Hematopoietic multipotent progenitor cell treated with erythropoietin and hydrocortisone succinate and interleukin-3 and kit ligand, for 6 days (in vitro differentiated cells): ENCODE measurements at regions not wholly inside any gene's neighbourhood (a gene's known extent, or its start where the extent isn't known, plus 50 kb on each side); places are given as distances from the start of the nearest gene placed in this dataset.

Experiments used
- DNase-seq: peaks from one replicate; pipeline ENCODE4 v3.0.0-alpha.2; 2015

DNA sequence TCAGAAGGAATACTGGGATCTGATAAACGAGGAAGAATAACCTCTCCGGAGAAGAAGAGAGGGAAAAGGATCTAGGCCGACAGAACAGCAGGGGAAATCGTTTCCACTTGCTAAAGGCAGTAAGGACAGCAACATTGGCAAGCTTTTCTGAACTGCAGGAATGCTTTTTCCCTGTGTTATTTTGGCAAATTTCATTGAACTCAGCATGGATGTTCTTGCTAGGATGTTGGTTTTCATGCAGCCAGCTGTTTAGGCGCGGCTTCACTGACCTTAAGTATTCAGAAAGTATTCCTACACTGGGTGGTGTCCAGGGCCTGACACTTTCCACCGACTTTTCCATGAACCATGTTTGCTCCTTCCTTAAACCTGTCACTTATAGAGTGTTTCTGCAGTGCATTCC is 489.7 kb downstream of the CNTN3 start:
- no peak for DNase-seq

DNA sequence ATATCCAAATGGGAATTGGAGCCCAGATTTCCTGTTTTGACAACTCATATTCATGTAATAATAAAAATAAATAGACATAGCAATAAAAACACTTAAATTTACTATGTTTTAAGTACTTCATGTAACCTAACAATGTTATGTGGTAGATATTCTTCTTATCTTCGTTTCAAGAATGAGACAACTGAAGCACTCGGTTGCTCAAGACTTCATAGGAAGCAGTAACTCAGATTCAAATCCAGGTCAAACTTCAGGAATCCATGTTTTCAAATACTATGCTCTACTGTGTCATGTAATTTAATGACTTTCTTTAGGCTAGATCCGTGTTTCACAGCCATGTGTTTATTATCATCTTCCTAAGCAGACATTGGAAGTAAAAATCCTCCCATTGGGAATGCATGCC is 492.2 kb downstream of the CNTN3 start:
- no peak for DNase-seq

DNA sequence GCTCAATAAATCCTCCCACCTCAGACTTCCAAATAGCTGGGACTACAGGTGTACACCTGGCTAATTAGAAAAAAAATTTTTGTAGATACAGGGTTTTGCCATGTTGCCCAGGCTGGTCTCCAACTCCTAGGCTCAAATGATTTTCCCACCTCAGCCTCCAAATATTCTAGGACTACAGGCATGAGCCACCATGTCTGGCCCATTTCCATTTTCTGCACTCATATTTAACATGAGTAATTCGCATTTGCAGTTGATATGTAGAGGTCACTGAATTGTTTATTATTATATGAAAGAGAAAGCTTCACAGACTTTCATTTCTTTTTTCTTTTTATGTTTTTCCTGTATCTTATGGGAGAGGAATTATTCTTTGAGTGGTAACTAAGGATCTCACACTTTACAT is 492.7 kb downstream of the CNTN3 start:
- no peak for DNase-seq

- DNase-seq = no peak
Observed at GRCh38 chr3:74119221-74119620, 494.5 kb upstream of the PDZRN3 start.

DNA sequence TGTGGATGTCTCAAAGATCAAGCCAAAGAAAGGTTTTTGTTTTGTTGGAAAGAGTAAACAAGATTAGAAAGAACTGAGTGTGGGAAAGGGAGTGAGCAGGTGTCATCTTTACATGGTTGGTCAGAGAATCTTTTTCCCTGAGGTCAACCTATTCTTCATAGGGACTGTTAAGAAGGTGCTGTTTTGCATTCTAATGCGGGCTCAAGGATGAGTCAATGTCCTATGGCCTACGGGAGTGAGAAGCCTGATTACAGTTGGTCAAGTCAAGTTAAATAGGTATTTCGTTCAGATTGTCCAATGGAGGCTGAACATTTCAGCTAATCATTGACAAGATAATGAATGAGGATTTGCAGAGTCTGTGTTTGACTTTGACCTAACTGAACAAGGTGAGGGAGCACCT is 491.2 kb upstream of the PDZRN3 start:
- no peak for DNase-seq

- no peak for DNase-seq
Observed at GRCh38 chr3:74107451-74107850, 482.7 kb upstream of the PDZRN3 start.

- DNase-seq = no peak
Observed at GRCh38 chr3:74106925-74107324, 482.2 kb upstream of the PDZRN3 start.

DNA sequence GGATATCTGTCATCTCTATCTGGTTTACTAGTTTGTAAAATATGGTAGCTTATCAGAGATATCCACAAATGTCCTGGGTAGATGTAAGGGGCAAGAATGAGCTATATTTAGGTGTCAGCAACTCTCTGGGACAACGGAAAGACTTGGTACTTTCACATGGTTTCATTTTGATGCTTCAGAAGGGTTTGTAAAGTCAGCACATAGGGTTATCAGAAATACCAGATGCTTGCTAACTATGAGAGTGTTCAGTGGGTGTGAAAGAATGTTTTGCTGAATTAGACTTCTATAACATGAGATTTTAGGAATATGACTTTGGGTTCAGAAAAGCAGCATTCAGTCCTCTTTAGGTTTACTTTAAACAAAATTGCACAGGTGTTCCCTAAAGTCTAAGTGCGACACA is 466.5 kb upstream of the PDZRN3 start:
- DNase-seq = no peak

DNA sequence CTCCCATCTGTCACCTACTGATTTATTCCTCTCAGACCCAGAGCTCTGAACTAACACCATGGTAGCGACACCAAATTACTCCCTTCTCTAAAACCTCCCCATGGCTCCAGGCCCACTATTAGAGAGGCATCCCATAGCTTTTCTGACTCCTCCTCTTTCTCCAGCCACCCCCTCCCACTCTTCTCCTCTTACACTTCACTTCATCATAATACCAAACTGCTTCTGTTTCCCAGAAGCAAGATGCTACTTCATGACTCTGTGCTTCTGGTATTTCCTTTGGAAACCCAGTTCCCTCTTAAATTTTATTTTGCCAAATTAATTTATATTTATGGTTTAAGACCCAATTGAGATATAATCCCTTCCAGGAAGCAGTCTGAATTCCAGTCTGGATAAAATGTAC is 465.1 kb upstream of the PDZRN3 start:
- no peak for DNase-seq

DNA sequence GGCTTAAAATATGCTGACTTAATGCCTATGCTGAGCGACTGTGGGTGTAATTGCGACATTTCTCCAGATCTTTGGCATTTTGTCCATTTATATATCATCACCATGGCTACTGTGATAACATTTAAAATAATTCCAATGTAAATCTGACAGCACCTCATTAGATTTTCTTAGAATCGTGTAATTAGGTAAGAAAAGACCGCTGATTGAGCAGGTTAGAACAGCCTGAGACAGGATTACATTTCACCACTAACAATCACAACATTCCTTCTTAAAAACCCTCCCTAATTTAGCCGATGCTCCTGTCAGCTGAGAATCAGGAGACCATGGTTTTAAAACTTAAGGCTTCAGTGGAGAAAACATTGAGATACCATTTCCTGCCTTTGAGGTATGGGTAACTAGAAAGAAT is 455.3 kb upstream of the PDZRN3 start:
- no peak for DNase-seq

GRCh38 chr3:74075241-74075640 is 450.5 kb upstream of the PDZRN3 start:
- no peak for DNase-seq

DNA sequence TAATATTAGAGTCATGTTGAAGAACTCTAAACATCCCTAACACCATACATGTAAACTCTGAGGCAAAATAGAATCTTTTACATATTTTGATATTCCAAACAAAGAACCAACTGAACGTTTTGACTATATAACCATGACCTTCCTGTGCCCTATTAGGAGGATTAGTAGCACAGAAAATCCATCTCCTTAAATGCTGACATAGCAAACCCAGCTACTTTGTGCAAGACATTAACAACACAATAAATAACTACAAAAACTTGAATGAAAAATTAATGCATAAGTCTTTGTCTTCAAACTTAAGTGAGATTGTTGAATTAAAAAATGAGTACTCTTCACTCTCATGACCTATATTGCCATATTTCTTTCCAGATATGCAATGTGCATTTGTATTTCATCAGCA is 450.0 kb upstream of the PDZRN3 start:
- DNase-seq = no peak

DNA sequence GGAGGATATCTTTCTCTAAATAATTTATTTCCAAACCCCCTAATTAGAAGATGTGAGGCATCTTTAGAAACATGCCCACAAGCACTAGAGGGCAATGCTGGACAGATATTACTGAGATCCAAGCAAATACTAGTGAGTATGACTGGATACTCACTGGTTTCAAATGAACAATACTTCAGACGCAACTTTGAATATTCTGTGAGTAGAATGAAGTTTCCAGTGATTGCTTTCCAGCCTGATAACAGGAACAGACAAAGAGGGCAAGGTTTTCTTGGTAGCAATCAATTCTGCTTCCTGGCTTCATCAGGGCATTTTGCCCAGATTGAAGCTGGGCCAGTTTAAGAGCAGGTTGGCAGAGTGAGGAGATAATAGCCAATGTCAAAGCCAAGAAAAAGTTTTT is 442.6 kb upstream of the PDZRN3 start:
- DNase-seq = no peak

- no peak for DNase-seq
Observed at GRCh38 chr3:74066456-74066855, 441.7 kb upstream of the PDZRN3 start.

DNA sequence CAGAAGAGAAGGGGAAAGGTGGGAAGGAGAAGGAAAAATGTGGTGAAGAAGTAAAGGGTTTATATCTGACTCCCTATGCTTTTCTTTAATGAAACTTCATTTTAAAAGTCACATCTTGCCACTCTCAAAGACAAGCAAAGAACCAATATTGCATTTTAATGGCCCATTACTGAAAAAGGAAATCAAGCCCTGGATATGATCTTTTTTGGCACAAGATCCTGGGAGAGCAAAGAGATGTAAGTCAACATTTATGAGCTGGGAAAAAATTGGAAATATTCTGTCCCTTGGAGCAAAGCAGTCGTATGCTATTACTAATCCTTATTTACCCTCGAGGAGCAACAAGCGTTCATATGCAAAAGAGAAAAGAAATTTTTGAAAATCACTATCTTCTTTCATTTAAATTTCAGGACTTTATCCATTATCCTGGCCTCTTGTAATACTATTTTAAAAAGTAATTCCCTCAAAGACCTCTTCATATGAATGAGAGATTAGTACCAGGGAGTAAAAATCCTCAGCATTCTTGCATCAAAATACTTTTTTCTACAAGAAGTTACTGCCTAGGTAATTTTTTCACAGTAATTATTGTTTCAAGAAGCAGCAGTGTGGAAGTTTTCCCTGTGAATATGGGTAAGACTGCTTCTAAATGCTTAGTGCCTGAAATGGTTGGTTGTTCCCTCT is 435.3 kb upstream of the PDZRN3 start:
- DNase-seq = no peak

- DNase-seq = no peak
Observed at GRCh38 chr3:74059301-74059922, 434.7 kb upstream of the PDZRN3 start.

DNA sequence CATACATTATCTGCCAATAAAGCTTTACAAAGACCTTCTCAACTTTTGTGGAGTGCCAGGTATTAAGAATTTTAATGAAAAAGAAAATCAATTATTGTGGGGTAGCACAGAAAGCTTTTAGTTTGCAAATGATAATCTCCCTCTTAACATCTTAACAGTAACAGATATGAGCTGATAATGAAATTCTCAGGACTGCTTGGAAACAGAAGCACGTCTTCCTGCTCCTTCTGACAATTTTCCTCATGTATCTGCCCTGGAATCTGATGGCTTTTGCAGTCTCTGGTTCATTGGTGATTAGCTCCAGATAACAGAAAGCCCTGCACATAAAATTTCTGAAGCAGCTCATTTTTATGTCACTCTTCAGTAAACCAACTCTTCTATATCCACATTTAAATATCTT is 432.4 kb upstream of the PDZRN3 start:
- no peak for DNase-seq

DNA sequence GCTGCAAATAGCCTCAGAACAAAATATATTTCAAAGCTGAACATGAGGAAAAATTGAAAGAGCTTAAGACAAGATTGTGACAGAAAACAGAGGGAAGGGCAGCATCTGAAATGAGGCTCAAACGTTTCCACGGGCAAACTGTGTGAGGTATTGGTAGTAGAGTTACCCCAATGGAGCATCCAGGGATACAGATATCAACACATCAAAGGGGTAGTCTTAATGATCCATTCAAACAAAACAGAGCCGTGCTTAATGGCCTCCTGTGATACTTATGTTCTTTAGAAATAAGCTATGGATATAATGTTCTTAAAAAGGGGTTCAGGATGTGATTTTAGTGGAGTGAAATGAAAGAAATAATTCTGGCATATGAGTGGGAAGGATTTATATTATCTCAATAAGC is 430.3 kb upstream of the PDZRN3 start:
- no peak for DNase-seq

GRCh38 chr3:74054566-74054965 is 429.8 kb upstream of the PDZRN3 start:
- no peak for DNase-seq

DNA sequence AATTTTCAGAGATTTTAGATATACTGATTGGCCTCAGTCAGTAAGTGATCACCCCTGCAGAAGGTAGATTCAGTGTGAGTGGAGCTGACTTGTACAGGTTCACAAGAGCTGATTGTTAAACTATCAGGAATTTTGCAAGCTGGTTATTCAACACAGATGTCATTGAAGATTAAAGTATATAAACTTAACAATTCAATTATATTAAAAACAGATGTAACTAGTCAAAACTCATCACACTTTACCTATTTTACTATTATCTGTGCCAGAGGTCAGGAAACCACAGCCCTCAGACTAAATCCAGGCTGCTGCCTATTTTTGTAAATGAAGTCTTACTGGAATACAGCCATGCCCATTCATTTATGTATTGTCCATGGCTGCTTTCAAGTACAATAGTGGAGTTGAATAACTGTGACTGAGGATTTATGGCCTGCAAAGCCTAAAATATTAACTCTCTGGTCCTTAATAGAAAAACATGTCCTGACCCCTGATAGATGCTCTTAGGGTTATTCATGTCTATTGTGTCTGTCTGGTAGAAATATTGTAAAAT is 429.3 kb upstream of the PDZRN3 start:
- DNase-seq = no peak

GRCh38 chr3:74049444-74049843 is 424.7 kb upstream of the PDZRN3 start:
- no peak for DNase-seq

- DNase-seq = no peak
Observed at GRCh38 chr3:74048699-74049098, 424.0 kb upstream of the PDZRN3 start.

- DNase-seq = no peak
Observed at GRCh38 chr3:74045000-74045399, 420.3 kb upstream of the PDZRN3 start.

GRCh38 chr3:74041068-74041675 is 416.4 kb upstream of the PDZRN3 start:
- no peak for DNase-seq
